Panc1 (cell line): ENCODE measurements at regions not wholly inside any gene's neighbourhood (a gene's known extent, or its start where the extent isn't known, plus 50 kb on each side); places are given as distances from the start of the nearest gene placed in this dataset.

Experiments used
- POLR2AphosphoS5 ChIP-seq: IDR thresholded peaks from 2 replicates; pipeline ENCODE4 v1.6.1; 2012; ENCODE audit warnings: mild to moderate bottlenecking, low read depth, low read length, moderate library complexity
- REST ChIP-seq, 2 experiments: IDR thresholded peaks; 2 replicates each; pipeline ENCODE4 v1.6.1; 2011 to 2012; ENCODE audit warnings: low read depth in 2 of 2, control low read depth in 1 of 2, low read length in 1 of 2, mild to moderate bottlenecking in 1 of 2, moderate library complexity in 1 of 2; ENCODE audit not compliant: insufficient read depth in 1 of 2
- SIN3A ChIP-seq: IDR thresholded peaks from 2 replicates; pipeline ENCODE4 v1.6.1; 2012; ENCODE audit warnings: low read depth, mild to moderate bottlenecking, low read length, moderate library complexity, borderline replicate concordance; ENCODE audit not compliant: insufficient read depth
- TF ChIP-seq, protein P1 (sequence below): fragments of 450-650 bp; IDR thresholded peaks from 2 replicates; pipeline ENCODE4 v1.5.1; 2017; ENCODE audit warnings: mild to moderate bottlenecking

DNA sequence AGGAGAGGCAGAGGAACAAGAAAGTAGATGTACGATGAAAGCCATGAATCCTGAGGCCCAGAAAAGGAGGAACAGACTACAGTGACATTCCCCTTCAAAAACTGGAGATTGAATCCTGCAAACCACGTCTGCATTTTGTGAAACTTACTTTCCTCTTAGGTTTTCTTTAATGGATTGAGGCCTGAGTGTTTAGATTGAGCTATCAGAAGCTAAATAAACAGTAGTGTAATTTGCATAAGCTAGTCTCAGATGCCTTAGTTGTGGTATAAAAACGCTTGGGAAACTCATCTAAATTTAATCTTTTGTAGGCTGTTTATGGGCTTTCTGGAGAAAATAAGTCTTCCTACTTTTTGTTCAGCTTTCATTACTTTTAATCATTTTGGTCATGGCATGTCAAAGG, 94.8 kb upstream of the HDAC9 start:
- TF ChIP-seq REST (IDR thresholded peaks at IDR 0.05; ENCODE audit: insufficient read depth in 1 of 2, low read depth in 2 of 2, low read length in 1 of 2) (no peak), POLR2AphosphoS5 (no peak), SIN3A (no peak)
- TF ChIP-seq, protein P1, sequence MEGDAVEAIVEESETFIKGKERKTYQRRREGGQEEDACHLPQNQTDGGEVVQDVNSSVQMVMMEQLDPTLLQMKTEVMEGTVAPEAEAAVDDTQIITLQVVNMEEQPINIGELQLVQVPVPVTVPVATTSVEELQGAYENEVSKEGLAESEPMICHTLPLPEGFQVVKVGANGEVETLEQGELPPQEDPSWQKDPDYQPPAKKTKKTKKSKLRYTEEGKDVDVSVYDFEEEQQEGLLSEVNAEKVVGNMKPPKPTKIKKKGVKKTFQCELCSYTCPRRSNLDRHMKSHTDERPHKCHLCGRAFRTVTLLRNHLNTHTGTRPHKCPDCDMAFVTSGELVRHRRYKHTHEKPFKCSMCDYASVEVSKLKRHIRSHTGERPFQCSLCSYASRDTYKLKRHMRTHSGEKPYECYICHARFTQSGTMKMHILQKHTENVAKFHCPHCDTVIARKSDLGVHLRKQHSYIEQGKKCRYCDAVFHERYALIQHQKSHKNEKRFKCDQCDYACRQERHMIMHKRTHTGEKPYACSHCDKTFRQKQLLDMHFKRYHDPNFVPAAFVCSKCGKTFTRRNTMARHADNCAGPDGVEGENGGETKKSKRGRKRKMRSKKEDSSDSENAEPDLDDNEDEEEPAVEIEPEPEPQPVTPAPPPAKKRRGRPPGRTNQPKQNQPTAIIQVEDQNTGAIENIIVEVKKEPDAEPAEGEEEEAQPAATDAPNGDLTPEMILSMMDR: no peak
